ENCODE measurements at regions not wholly inside any gene's neighbourhood (a gene's known extent, or its start where the extent isn't known, plus 50 kb on each side); places are given as distances from the start of the nearest gene placed in this dataset.
"Not testable (repeated sequence)": the region's sequence is repeated elsewhere in the genome, so short reads cannot be mapped to it uniquely, and the experiment has no call there.

- TF ChIP-seq, protein P1, sequence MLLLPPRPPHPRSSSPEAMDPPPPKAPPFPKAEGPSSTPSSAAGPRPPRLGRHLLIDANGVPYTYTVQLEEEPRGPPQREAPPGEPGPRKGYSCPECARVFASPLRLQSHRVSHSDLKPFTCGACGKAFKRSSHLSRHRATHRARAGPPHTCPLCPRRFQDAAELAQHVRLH (tag by site-specific recombination; IDR thresholded peaks at IDR 0.05): not testable (repeated sequence)
- TF ChIP-seq, protein P2, sequence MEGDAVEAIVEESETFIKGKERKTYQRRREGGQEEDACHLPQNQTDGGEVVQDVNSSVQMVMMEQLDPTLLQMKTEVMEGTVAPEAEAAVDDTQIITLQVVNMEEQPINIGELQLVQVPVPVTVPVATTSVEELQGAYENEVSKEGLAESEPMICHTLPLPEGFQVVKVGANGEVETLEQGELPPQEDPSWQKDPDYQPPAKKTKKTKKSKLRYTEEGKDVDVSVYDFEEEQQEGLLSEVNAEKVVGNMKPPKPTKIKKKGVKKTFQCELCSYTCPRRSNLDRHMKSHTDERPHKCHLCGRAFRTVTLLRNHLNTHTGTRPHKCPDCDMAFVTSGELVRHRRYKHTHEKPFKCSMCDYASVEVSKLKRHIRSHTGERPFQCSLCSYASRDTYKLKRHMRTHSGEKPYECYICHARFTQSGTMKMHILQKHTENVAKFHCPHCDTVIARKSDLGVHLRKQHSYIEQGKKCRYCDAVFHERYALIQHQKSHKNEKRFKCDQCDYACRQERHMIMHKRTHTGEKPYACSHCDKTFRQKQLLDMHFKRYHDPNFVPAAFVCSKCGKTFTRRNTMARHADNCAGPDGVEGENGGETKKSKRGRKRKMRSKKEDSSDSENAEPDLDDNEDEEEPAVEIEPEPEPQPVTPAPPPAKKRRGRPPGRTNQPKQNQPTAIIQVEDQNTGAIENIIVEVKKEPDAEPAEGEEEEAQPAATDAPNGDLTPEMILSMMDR (tag by site-specific recombination; IDR thresholded peaks at IDR 0.05): not testable (repeated sequence)
- not testable (repeated sequence) for TF ChIP-seq ZNF777 (tag by site-specific recombination; IDR thresholded peaks at IDR 0.05; ENCODE audit: borderline replicate concordance); ZNF514 (tag by site-specific recombination; IDR thresholded peaks at IDR 0.05); ZFP3 (tag by site-specific recombination; IDR thresholded peaks at IDR 0.05; ENCODE audit: low read depth); HOXC10 (CRISPR knock-in tag; IDR thresholded peaks at IDR 0.05); SP2 (tag by site-specific recombination; IDR thresholded peaks at IDR 0.05); REST (tag by site-specific recombination; IDR thresholded peaks at IDR 0.05)
These were observed 161.5 kb downstream of the REEP3 start for GRCh38 chr10:63682698-63683052.
